ENCODE measurements at regions not wholly inside any gene's neighbourhood (a gene's known extent, or its start where the extent isn't known, plus 50 kb on each side); places are given as distances from the start of the nearest gene placed in this dataset.

DNA sequence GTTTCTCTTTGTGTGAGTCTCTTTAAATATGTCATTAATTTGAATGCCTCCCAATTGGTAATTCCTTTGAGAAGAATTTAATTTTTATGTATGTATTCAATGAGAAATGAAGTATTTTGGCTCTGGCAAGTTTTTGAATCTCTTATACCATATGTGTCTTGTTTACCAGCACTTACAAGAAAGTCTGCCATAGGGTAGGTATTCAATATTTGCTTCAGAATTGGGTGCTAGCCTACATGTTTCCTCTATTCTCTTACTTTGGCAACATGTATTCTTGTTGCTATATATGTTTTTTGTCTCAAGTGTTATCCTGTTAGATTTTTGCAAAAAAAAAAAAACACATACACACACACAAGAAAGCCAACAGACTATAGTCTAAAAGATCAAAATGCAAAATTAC lies 350.5 kb upstream of the PRMT6 start:
- H4K20me1 ChIP-seq (ENCODE audit: insufficient read depth, low read depth, low read length): no peaks in the 10 kb centered on the region
- no peak overlapping the region for H3K4me2 ChIP-seq (ENCODE audit: low read depth, low read length, poor library complexity, severe bottlenecking)
- no peak for DNase-seq
- H3K4me1 ChIP-seq (ENCODE audit: low read length): no peaks in the 10 kb centered on the region
- no peaks in the 10 kb centered on the region for H3K36me3 ChIP-seq (ENCODE audit: insufficient read depth, low read length)
- H3K27ac ChIP-seq (ENCODE audit: low read length): no peak overlapping the region
- no peaks in the 10 kb centered on the region for H3K27me3 ChIP-seq (ENCODE audit: low read length)
- no peak overlapping the region for H3K9ac ChIP-seq (ENCODE audit: low read length)
- H3K79me2 ChIP-seq (ENCODE audit: low read length): no peaks in the 10 kb centered on the region
- peaks cover 27% of the 10 kb centered on the region for H3K9me3 ChIP-seq (ENCODE audit: low read length)
- H3K9me2 ChIP-seq (replicated peaks; ENCODE audit: insufficient read depth, low read length): no peaks in the 10 kb centered on the region
- H2AFZ ChIP-seq (ENCODE audit: low read length): no peak overlapping the region
- no peak overlapping the region for H3K4me3 ChIP-seq (ENCODE audit: low read length)

GRCh38 chr1:106717591-106717990 lies 338.9 kb upstream of the PRMT6 start:
- Histone ChIP-seq H4K20me1 (ENCODE audit: insufficient read depth, low read depth, low read length) (no peaks in the 10 kb centered on the region), H3K9me2 (replicated peaks; ENCODE audit: insufficient read depth, low read length) (no peaks in the 10 kb centered on the region), H3K9me3 (ENCODE audit: low read length) (peaks cover 19% of the 10 kb centered on the region), H3K4me2 (ENCODE audit: low read depth, low read length, poor library complexity, severe bottlenecking) (no peak overlapping the region), H3K27ac (ENCODE audit: low read length) (no peak overlapping the region), H3K36me3 (ENCODE audit: insufficient read depth, low read length) (no peaks in the 10 kb centered on the region), H2AFZ (ENCODE audit: low read length) (no peak overlapping the region), H3K4me1 (ENCODE audit: low read length) (no peaks in the 10 kb centered on the region), H3K9ac (ENCODE audit: low read length) (no peak overlapping the region), H3K4me3 (ENCODE audit: low read length) (no peak overlapping the region), H3K27me3 (ENCODE audit: low read length) (no peaks in the 10 kb centered on the region), H3K79me2 (ENCODE audit: low read length) (no peaks in the 10 kb centered on the region)
- no peak for DNase-seq

GRCh38 chr1:106721790-106722189 lies 334.7 kb upstream of the PRMT6 start:
- no peaks in the 10 kb centered on the region for H3K9me2 ChIP-seq (replicated peaks; ENCODE audit: insufficient read depth, low read length)
- no peak overlapping the region for H3K4me2 ChIP-seq (ENCODE audit: low read depth, low read length, poor library complexity, severe bottlenecking)
- peaks cover 10% of the 10 kb centered on the region for H3K9me3 ChIP-seq (ENCODE audit: low read length)
- no peak overlapping the region for H3K9ac ChIP-seq (ENCODE audit: low read length)
- no peaks in the 10 kb centered on the region for H4K20me1 ChIP-seq (ENCODE audit: insufficient read depth, low read depth, low read length)
- no peaks in the 10 kb centered on the region for H3K27me3 ChIP-seq (ENCODE audit: low read length)
- H3K27ac ChIP-seq (ENCODE audit: low read length): no peak overlapping the region
- H3K4me3 ChIP-seq (ENCODE audit: low read length): no peak overlapping the region
- DNase-seq: no peak
- H3K4me1 ChIP-seq (ENCODE audit: low read length): no peaks in the 10 kb centered on the region
- H3K36me3 ChIP-seq (ENCODE audit: insufficient read depth, low read length): no peaks in the 10 kb centered on the region
- H2AFZ ChIP-seq (ENCODE audit: low read length): no peak overlapping the region
- no peaks in the 10 kb centered on the region for H3K79me2 ChIP-seq (ENCODE audit: low read length)

GRCh38 chr1:106722466-106722865 lies 334.0 kb upstream of the PRMT6 start:
- Histone ChIP-seq H3K36me3 (ENCODE audit: insufficient read depth, low read length) (no peaks in the 10 kb centered on the region), H4K20me1 (ENCODE audit: insufficient read depth, low read depth, low read length) (no peaks in the 10 kb centered on the region), H3K4me1 (ENCODE audit: low read length) (no peaks in the 10 kb centered on the region), H3K9me3 (ENCODE audit: low read length) (peaks cover 10% of the 10 kb centered on the region), H2AFZ (ENCODE audit: low read length) (no peak overlapping the region), H3K9ac (ENCODE audit: low read length) (no peak overlapping the region), H3K27me3 (ENCODE audit: low read length) (no peaks in the 10 kb centered on the region), H3K9me2 (replicated peaks; ENCODE audit: insufficient read depth, low read length) (no peaks in the 10 kb centered on the region), H3K79me2 (ENCODE audit: low read length) (no peaks in the 10 kb centered on the region), H3K27ac (ENCODE audit: low read length) (no peak overlapping the region), H3K4me3 (ENCODE audit: low read length) (no peak overlapping the region), H3K4me2 (ENCODE audit: low read depth, low read length, poor library complexity, severe bottlenecking) (no peak overlapping the region)
- no peak for DNase-seq

- DNase-seq: no peak
- H3K4me1 ChIP-seq (ENCODE audit: low read length): no peaks in the 10 kb centered on the region
- H3K36me3 ChIP-seq (ENCODE audit: insufficient read depth, low read length): no peaks in the 10 kb centered on the region
- no peak overlapping the region for H3K27ac ChIP-seq (ENCODE audit: low read length)
- no peaks in the 10 kb centered on the region for H3K9me2 ChIP-seq (replicated peaks; ENCODE audit: insufficient read depth, low read length)
- no peak overlapping the region for H3K4me3 ChIP-seq (ENCODE audit: low read length)
- no peaks in the 10 kb centered on the region for H4K20me1 ChIP-seq (ENCODE audit: insufficient read depth, low read depth, low read length)
- H2AFZ ChIP-seq (ENCODE audit: low read length): no peak overlapping the region
- no peak overlapping the region for H3K4me2 ChIP-seq (ENCODE audit: low read depth, low read length, poor library complexity, severe bottlenecking)
- no peaks in the 10 kb centered on the region for H3K27me3 ChIP-seq (ENCODE audit: low read length)
- no peak overlapping the region for H3K9ac ChIP-seq (ENCODE audit: low read length)
- H3K79me2 ChIP-seq (ENCODE audit: low read length): no peaks in the 10 kb centered on the region
- peaks cover 4% of the 10 kb centered on the region; the same call in 1 of the 2 replicates for H3K9me3 ChIP-seq (ENCODE audit: low read length)
These were observed 329.3 kb upstream of the PRMT6 start for GRCh38 chr1:106727171-106727570.

DNA sequence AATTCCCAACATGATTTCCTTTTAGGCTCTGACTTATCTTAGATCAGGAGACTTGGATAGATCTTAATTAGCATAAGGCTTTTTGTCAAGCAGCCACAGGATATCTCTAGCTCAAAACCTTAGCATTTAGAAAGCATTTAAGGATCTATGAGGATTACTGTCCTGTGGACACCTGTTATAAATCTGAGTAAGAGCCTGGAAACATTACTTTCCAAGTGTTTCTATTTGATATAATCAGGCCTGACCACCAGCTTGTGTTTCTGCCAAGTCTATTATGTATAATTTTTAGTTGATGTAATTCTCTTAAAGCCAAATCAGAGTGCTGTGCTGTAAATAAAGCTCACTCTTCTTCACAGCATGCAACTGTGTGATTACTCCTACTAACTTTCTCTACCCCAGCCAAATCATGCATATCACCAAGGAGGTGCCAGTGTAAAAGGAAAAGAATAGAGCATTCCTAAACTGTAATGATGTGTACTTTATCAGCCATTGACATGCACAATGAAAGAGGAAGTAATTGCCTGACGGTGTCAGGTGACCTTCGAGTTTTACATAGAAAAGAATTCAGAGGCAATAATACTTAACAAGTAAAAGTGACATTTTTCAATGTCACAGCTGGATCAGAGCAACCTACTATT lies 309.9 kb upstream of the PRMT6 start:
- Histone ChIP-seq H3K79me2 (ENCODE audit: low read length) (no peaks in the 10 kb centered on the region), H3K27ac (ENCODE audit: low read length) (no peak overlapping the region), H3K9ac (ENCODE audit: low read length) (no peak overlapping the region), H3K4me1 (ENCODE audit: low read length) (0 out of 2 replicates have a peak, but pooled peaks cover 2% of the 10 kb centered on the region), H3K9me3 (ENCODE audit: low read length) (0 out of 2 replicates have a peak, but pooled peaks cover 10% of the 10 kb centered on the region), H3K36me3 (ENCODE audit: insufficient read depth, low read length) (no peaks in the 10 kb centered on the region), H2AFZ (ENCODE audit: low read length) (no peak overlapping the region), H3K27me3 (ENCODE audit: low read length) (no peaks in the 10 kb centered on the region), H3K4me3 (ENCODE audit: low read length) (no peak overlapping the region), H4K20me1 (ENCODE audit: insufficient read depth, low read depth, low read length) (no peaks in the 10 kb centered on the region), H3K4me2 (ENCODE audit: low read depth, low read length, poor library complexity, severe bottlenecking) (no peak overlapping the region), H3K9me2 (replicated peaks; ENCODE audit: insufficient read depth, low read length) (no peaks in the 10 kb centered on the region)
- no peak for DNase-seq

DNA sequence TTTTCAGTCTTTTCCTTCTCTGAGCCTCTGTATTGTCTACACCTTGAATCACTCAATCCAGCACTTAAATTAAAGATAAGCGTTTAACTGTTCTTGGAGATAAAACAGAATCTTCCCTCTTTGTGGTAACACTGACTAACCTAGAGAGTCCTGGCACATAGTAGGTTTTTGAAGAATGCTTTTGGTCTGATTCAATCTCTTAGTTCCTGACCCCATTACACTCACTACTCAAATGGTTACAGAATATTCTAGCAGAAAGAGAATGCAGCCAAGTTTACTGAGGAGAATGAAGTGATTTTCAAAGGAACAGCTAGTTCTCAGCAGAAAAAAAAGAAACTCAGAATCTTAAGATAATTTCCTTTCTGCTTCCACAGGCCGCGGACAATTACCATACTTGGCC lies 309.2 kb upstream of the PRMT6 start:
- no peaks in the 10 kb centered on the region for H3K36me3 ChIP-seq (ENCODE audit: insufficient read depth, low read length)
- H3K79me2 ChIP-seq (ENCODE audit: low read length): no peaks in the 10 kb centered on the region
- H3K4me2 ChIP-seq (ENCODE audit: low read depth, low read length, poor library complexity, severe bottlenecking): no peak overlapping the region
- no peak overlapping the region for H2AFZ ChIP-seq (ENCODE audit: low read length)
- H4K20me1 ChIP-seq (ENCODE audit: insufficient read depth, low read depth, low read length): no peaks in the 10 kb centered on the region
- H3K27me3 ChIP-seq (ENCODE audit: low read length): no peaks in the 10 kb centered on the region
- H3K27ac ChIP-seq (ENCODE audit: low read length): no peak overlapping the region
- no peaks in the 10 kb centered on the region for H3K9me2 ChIP-seq (replicated peaks; ENCODE audit: insufficient read depth, low read length)
- H3K4me1 ChIP-seq (ENCODE audit: low read length): 0 out of 2 replicates have a peak, but pooled peaks cover 2% of the 10 kb centered on the region
- no peak for DNase-seq
- peaks cover 13% of the 10 kb centered on the region; the same call in 1 of the 2 replicates for H3K9me3 ChIP-seq (ENCODE audit: low read length)
- no peak overlapping the region for H3K9ac ChIP-seq (ENCODE audit: low read length)
- no peak overlapping the region for H3K4me3 ChIP-seq (ENCODE audit: low read length)

GRCh38 chr1:106747791-106748190 lies 308.7 kb upstream of the PRMT6 start:
- Histone ChIP-seq H3K27ac (ENCODE audit: low read length) (no peak overlapping the region), H3K9me3 (ENCODE audit: low read length) (peaks cover 15% of the 10 kb centered on the region; the same call in 1 of the 2 replicates), H3K9ac (ENCODE audit: low read length) (no peak overlapping the region), H3K4me1 (ENCODE audit: low read length) (0 out of 2 replicates have a peak, but pooled peaks cover 2% of the 10 kb centered on the region), H3K4me3 (ENCODE audit: low read length) (no peak overlapping the region), H4K20me1 (ENCODE audit: insufficient read depth, low read depth, low read length) (no peaks in the 10 kb centered on the region), H3K4me2 (ENCODE audit: low read depth, low read length, poor library complexity, severe bottlenecking) (no peak overlapping the region), H3K79me2 (ENCODE audit: low read length) (no peaks in the 10 kb centered on the region), H3K36me3 (ENCODE audit: insufficient read depth, low read length) (no peaks in the 10 kb centered on the region), H2AFZ (ENCODE audit: low read length) (no peak overlapping the region), H3K27me3 (ENCODE audit: low read length) (no peaks in the 10 kb centered on the region), H3K9me2 (replicated peaks; ENCODE audit: insufficient read depth, low read length) (no peaks in the 10 kb centered on the region)
- DNase-seq: no peak

All from Karpas-422 (cell line).